Rectal smooth muscle tissue (tissue), 1 donor: ENCODE measurements at regions not wholly inside any gene's neighbourhood (a gene's known extent, or its start where the extent isn't known, plus 50 kb on each side); places are given as distances from the start of the nearest gene placed in this dataset.
"Not testable (repeated sequence)": the region's sequence is repeated elsewhere in the genome, so short reads cannot be mapped to it uniquely, and the experiment has no call there.

Source experiments
- H3K27ac ChIP-seq: one replicate; pipeline ENCODE4 v1.7.0; 2013; ENCODE audit warnings: low read depth, low read length, inconsistent platforms
- H3K27me3 ChIP-seq: one replicate; pipeline ENCODE4 v1.7.0; 2013; ENCODE audit warnings: low read length; ENCODE audit not compliant: control insufficient read depth, insufficient read depth
- H3K36me3 ChIP-seq: one replicate; pipeline ENCODE4 v1.7.0; 2013; ENCODE audit warnings: low read length; ENCODE audit not compliant: control insufficient read depth, insufficient read depth
- H3K4me1 ChIP-seq: one replicate; pipeline ENCODE4 v1.7.0; 2013; ENCODE audit warnings: low read length; ENCODE audit not compliant: control insufficient read depth, insufficient read depth
- H3K4me3 ChIP-seq: one replicate; pipeline ENCODE4 v1.7.0; 2013; ENCODE audit warnings: low read length
- H3K9ac ChIP-seq: one replicate; pipeline ENCODE4 v1.7.0; 2013; ENCODE audit warnings: low read length

DNA sequence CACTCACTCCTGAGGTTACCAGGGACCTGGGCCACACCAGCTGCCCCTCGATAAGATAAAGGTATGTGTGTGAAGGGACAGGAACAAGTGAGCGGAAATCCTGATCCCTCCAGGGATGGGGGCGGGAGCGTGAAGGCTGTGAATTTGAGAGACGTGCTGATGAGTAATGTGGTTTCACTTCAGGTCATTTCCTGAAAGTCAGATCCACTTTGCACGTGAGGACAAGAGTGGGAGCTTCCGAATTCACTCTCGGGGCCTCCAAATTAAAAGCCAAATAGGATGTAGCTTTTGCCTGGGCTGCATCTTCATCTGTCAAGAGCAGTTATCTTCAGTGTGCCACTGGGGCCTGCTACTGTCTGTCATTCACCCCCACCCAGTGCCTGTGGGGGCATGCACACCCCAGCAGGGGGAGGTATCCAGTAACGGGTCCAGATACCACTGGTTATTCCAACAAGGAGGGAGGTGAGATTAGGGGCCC, 87.4 kb upstream of the LHX1 start:
- H3K36me3 ChIP-seq = no peaks in the 10 kb centered on the region
- H3K27ac ChIP-seq = no peak overlapping the region
- no peak overlapping the region for H3K9ac ChIP-seq
- no peak overlapping the region for H3K4me3 ChIP-seq
- H3K27me3 ChIP-seq = peaks cover 7% of the 10 kb centered on the region
- H3K4me1 ChIP-seq = no peaks in the 10 kb centered on the region

DNA sequence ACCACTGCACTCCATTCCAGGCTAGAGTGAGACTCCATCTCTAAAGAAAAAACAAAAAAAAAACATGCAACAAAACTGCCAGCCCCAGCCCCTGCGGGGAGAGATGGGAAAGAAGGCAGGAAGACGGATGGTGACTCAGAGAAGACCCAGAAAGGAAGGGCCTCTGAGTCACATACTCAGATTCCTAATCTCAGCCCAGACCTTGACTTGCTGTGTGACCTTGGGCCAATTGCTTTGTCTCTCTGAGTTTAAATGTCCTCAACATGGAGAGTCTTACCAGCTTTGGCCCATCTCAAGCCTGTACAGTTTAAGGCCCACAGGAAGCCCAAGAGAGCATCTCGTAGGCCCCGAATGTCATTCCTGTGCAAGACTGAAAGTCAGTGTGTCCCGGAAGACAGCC, 86.5 kb upstream of the LHX1 start:
- Histone ChIP-seq H3K27ac (no peak overlapping the region), H3K4me1 (no peaks in the 10 kb centered on the region), H3K9ac (no peak overlapping the region), H3K36me3 (no peaks in the 10 kb centered on the region), H3K27me3 (peaks cover 7% of the 10 kb centered on the region), H3K4me3 (no peak overlapping the region)

DNA sequence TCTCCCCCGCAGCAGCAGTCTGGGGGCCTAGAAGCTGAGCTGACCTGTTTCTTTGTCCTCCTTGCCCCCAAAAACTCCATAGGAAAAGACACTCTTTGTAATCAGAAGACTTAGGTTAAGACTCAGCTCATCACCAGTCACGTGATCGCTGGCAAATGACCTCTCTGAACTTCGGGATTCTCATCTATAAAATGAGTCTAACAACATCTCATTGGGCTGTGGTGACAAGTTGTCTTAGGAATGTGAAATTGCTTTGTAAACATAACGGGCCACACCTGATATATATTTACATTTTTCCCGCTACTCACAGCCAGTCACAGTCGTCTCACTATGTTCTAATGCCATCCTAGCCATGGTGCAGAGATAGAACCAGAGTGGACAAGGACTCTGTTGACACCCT, 86.0 kb upstream of the LHX1 start:
- no peaks in the 10 kb centered on the region for H3K4me1 ChIP-seq
- H3K27ac ChIP-seq = no peak overlapping the region
- no peak overlapping the region for H3K4me3 ChIP-seq
- H3K27me3 ChIP-seq = peaks cover 7% of the 10 kb centered on the region
- no peak overlapping the region for H3K9ac ChIP-seq
- H3K36me3 ChIP-seq = no peaks in the 10 kb centered on the region

DNA sequence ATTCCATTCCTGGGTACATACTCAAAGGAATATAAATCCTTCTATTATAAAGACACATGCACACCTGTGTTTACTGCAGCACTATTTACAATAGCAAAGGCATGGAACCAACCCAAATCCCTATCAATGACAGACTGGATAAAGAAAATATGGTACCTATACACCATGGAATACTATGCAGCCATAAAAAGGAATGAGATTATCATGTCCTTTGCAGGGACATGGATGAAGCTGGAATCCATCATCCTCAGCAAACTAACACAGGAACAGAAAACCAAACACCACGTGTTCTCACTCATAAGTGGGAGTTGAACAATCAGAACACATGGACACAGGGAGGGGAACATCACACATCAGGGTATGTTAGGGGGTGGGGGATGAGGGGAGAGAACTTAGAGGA, 84.8 kb upstream of the LHX1 start:
- H3K9ac ChIP-seq, H3K4me3 ChIP-seq, H3K4me1 ChIP-seq, H3K36me3 ChIP-seq, H3K27me3 ChIP-seq, H3K27ac ChIP-seq: not testable (repeated sequence)

DNA sequence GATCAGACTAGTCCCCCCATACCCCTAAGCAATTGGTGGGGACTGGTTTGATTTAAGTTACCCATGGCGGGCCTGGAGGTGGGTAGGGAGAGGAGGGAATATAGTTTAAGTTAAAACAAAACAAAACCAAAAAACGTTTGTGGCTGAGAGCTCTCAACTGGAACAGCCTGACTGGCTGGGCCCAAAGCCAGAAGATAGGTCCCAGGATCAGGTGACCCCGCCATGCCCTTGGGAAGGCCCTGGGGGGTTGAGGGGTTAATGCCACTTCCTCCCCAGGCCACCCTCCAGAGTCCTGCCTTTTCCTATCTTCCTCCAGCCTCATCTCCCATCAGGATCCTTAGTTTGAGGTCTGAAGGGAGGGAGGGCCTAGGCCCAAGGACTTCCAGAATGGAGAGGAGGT, 82.3 kb upstream of the LHX1 start:
- Histone ChIP-seq H3K4me1 (no peaks in the 10 kb centered on the region), H3K27ac (no peak overlapping the region), H3K36me3 (no peaks in the 10 kb centered on the region), H3K27me3 (peaks cover 7% of the 10 kb centered on the region), H3K4me3 (no peak overlapping the region), H3K9ac (no peak overlapping the region)

DNA sequence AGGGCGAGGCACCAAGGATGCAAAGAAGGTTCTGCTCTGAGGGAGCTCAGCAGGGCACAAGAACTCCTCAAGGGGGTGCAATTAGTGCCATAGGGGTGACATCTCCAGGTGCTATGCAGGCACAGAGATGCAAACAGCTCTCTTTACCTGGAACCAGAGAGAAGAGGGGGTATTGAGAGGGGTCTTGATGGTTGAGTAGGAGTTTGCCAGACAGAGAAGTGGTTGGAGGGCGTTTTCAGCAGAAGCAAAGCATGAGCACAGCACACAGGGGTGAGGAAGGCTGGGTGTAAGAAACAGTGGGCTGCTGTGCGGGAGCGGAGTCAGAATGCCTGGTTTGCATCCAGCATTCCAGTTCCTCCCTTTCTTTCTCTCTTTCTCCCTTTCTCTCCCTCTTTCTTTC, 81.8 kb upstream of the LHX1 start:
- no peak overlapping the region for H3K9ac ChIP-seq
- no peaks in the 10 kb centered on the region for H3K36me3 ChIP-seq
- no peaks in the 10 kb centered on the region for H3K4me1 ChIP-seq
- no peak overlapping the region for H3K27ac ChIP-seq
- no peak overlapping the region for H3K4me3 ChIP-seq
- peaks cover 7% of the 10 kb centered on the region for H3K27me3 ChIP-seq

DNA sequence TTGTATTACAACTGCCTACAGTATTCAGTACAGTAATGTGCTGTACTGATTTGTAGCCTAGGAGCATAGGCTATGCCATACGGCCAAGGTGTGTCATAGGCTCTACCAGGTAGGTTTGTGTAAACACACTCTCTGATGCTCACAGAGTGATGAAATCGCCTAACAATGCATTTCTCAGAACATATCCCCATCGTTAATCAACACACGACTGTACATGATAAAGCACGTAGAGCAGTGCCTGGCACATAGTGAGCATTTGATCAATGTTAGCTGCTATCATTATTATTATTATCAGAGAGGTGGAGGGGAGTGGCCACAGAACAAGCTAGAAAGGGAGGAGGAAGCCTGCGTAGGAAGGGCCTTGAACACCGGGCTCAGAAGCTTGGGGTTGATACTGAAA, 81.1 kb upstream of the LHX1 start:
- no peaks in the 10 kb centered on the region for H3K4me1 ChIP-seq
- H3K9ac ChIP-seq = no peak overlapping the region
- peaks cover 7% of the 10 kb centered on the region for H3K27me3 ChIP-seq
- no peak overlapping the region for H3K4me3 ChIP-seq
- H3K27ac ChIP-seq = no peak overlapping the region
- H3K36me3 ChIP-seq = no peaks in the 10 kb centered on the region

DNA sequence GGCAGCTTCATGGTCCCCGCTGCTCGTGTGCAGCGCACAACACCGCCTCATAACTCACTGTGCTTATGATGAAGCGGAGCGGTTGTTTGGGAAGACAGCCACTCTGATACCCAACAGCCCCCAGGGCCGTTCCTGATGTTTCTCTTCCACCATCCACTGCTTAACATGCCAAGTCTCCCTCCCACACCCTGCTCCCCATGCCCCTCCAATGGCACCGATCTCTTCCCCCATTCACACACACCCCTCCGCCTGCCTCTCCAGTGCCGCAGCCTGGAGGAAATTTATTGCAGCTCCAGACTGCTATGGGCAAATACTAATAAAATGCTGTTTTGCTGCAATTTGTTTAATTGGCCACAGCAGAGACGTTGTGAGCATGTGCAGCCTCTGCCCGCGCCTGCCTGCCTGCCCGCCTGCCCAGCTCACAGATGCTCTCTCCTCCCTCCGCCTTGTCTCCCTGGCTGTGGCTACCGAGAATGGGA, 80.3 kb upstream of the LHX1 start:
- Histone ChIP-seq H3K4me3 (no peak overlapping the region), H3K36me3 (no peaks in the 10 kb centered on the region), H3K27ac (no peak overlapping the region), H3K9ac (no peak overlapping the region), H3K27me3 (peaks cover 4% of the 10 kb centered on the region), H3K4me1 (no peaks in the 10 kb centered on the region)

DNA sequence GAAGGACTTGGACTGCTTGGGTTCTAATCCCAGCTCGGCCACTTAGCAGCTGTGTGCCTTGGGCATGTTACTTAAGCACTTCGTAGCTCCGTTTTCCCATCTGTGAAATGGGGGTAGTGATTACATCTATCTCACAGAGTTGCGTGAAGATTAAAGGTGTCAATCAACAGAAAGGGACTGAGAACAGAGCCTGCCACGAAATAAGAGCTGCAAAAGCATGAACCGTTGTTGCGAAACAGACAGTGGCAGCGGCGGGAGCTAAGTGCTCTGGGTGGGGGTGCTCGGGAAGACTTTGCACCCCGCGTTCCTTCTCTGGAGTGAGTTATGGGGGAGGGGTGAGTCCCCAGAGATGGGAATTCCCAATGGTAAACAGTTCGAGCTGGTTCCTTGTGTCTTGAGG, 79.6 kb upstream of the LHX1 start:
- H3K27me3 ChIP-seq = peaks cover 4% of the 10 kb centered on the region
- no peak overlapping the region for H3K9ac ChIP-seq
- no peaks in the 10 kb centered on the region for H3K4me1 ChIP-seq
- no peaks in the 10 kb centered on the region for H3K36me3 ChIP-seq
- H3K27ac ChIP-seq = no peak overlapping the region
- no peak overlapping the region for H3K4me3 ChIP-seq

DNA sequence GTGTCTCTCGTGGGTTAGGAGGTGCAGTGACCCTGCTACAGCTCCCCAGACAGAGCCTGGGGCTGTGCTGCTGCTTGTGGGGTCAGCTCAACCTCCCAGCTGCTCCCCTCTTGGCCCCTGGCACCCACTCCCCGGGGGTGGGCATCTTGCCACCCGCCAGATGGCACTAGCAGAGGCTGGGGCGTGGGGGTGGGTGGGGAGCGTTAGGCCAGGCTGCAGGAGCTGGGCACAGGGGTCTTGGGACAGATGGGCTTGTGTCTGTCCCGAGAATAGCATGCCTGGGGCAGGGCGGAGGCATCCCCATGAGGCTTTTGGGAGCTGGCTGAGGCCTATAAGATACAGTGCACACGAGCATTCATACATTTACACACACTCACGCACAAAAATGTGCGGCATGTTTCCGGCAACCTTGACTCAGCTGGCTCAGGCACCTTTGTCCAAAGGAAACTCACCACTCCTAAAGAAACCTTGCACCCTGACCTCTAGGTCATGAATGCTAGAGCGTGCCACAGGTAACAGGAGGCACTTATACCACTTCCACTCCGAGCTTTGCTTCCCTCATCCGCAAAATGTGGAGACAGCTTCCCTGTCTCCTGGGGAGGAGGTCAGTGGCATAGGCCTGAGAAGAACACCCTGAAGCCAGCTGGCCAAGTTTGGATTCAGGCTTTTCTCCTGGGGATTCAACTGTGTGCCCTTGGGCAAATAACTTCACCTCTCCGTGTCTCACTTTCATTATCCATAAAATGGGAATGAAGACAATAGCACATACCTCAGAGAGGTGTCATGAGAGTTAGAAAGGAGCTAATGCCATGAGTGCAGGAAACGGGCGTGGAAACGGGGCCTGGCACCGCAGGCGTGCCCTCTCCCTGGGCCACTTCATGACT, 78.9 kb upstream of the LHX1 start:
- Histone ChIP-seq H3K4me1 (no peaks in the 10 kb centered on the region), H3K4me3 (no peak overlapping the region), H3K9ac (no peak overlapping the region), H3K27me3 (peaks cover under 1% of the 10 kb centered on the region), H3K36me3 (no peaks in the 10 kb centered on the region), H3K27ac (no peak overlapping the region)

DNA sequence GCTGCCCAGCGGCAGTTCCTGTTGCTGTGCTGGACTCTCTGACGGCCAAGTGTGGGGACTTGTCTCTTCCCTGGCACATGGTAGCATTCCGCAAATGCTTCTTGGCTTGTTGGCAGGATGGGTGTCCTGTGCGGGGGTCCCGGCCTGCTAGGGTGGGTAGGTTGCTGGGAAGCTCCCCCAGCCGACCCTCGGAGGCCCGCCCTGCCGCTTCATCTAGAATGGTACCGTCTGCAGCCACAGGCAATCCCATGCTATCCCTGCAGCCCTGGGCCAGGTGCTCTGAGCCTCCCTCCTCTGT, 78.3 kb upstream of the LHX1 start:
- Histone ChIP-seq H3K36me3 (no peaks in the 10 kb centered on the region), H3K27me3 (no peaks in the 10 kb centered on the region), H3K27ac (no peak overlapping the region), H3K4me3 (no peak overlapping the region), H3K9ac (no peak overlapping the region), H3K4me1 (no peaks in the 10 kb centered on the region)

DNA sequence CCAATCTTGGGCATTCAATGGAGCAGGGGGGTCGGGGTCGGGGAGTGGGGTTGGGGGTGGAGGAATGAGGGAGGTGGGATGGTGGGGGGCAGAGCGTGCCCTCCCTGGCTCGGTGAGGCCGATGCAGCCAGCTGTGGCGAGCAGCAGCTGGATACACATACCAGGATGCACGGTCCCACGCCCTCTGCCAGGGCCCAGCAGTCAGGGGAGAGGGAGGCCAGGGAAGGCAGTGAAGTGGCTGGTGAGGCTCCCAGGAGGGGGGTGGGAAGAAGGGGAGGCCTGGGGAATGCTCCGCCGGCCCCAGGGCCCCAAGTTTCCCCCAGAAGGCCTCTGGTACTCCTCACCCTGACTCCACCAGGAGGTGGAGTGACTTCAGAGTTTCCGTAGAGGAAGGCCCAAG, 77.6 kb upstream of the LHX1 start:
- Histone ChIP-seq H3K27me3 (no peaks in the 10 kb centered on the region), H3K27ac (no peak overlapping the region), H3K4me1 (no peaks in the 10 kb centered on the region), H3K9ac (no peak overlapping the region), H3K4me3 (no peak overlapping the region), H3K36me3 (no peaks in the 10 kb centered on the region)

DNA sequence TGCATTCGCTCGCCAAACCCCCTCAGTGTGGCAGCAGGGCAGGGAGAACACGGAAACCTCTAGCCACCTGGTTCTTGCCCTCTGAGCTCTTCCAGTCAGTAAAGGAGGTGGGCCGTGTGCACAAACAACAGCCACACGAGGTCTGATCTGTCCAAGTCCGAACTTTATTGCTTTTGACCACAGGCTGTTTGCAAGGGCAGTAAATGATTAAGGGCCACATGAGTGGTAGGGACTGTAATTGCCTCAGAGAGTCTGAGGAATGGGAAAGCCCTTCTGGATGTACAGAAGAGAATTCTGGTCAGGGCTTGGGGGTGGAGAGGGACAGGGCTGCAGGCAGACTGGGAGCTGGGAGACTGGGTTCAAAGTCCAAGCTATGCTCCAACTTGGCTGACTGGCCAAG, 75.7 kb upstream of the LHX1 start:
- no peaks in the 10 kb centered on the region for H3K27me3 ChIP-seq
- H3K4me1 ChIP-seq = no peaks in the 10 kb centered on the region
- no peak overlapping the region for H3K9ac ChIP-seq
- H3K27ac ChIP-seq = no peak overlapping the region
- no peaks in the 10 kb centered on the region for H3K36me3 ChIP-seq
- H3K4me3 ChIP-seq = no peak overlapping the region
